Natural killer cell (primary cell): ENCODE measurements at regions not wholly inside any gene's neighbourhood (a gene's known extent, or its start where the extent isn't known, plus 50 kb on each side); places are given as distances from the start of the nearest gene placed in this dataset.

Source experiments
- ATAC-seq, 3 donors: fragments of 150-1000 bp in 2 of 3; fragments of 200-7000 bp in 1 of 3; cut with Tn5 transposase; 1 replicate in 1 of 3; 2 replicates in 2 of 3; pipeline ENCODE4 v1.10.0; 2021; ENCODE audit warnings: mild to moderate bottlenecking in 2 of 3, moderate library complexity in 2 of 3
- DNase-seq, 2 donors: peaks; one replicate each; pipeline versions ENCODE4 v3.0.0 to v3.0.0-alpha.2; 2013 to 2021; ENCODE audit warnings: mixed read lengths in 1 of 2
- H3K27ac ChIP-seq: one replicate; pipeline ENCODE4 v1.5.1; 2013; ENCODE audit warnings: mild to moderate bottlenecking, low read length
- H3K27me3 ChIP-seq: one replicate; pipeline ENCODE4 v1.6.1; 2013; ENCODE audit warnings: low read length; ENCODE audit not compliant: control insufficient read depth, insufficient read depth
- H3K36me3 ChIP-seq: one replicate; pipeline ENCODE4 v1.6.1; 2013; ENCODE audit warnings: low read length; ENCODE audit not compliant: control insufficient read depth, insufficient read depth
- H3K4me1 ChIP-seq: one replicate; pipeline ENCODE4 v1.6.1; 2013; ENCODE audit warnings: low read length; ENCODE audit not compliant: control insufficient read depth, insufficient read depth
- H3K4me3 ChIP-seq: one replicate; pipeline ENCODE4 v1.5.1; 2013; ENCODE audit warnings: low read length
- H3K9me3 ChIP-seq: one replicate; pipeline ENCODE4 v1.6.1; 2013; ENCODE audit warnings: low read length; ENCODE audit not compliant: control insufficient read depth, insufficient read depth
- H3K27ac Mint-ChIP-seq, 2 donors: one replicate each; pipeline ENCODE4 v1.8.0; 2022; ENCODE audit warnings: mild to moderate bottlenecking in 2 of 2, mixed read lengths in 2 of 2, moderate library complexity in 1 of 2
- H3K27me3 Mint-ChIP-seq, 2 donors: one replicate each; pipeline ENCODE4 v1.8.0; 2022; ENCODE audit warnings: low read depth in 2 of 2, mixed read lengths in 2 of 2
- H3K36me3 Mint-ChIP-seq: one replicate; pipeline ENCODE4 v1.8.0; 2022; ENCODE audit warnings: mixed read lengths
- H3K4me1 Mint-ChIP-seq, 2 donors: one replicate each; pipeline ENCODE4 v1.8.0; 2022; ENCODE audit warnings: mixed read lengths in 2 of 2
- H3K4me3 Mint-ChIP-seq: one replicate; pipeline ENCODE4 v1.8.0; 2022; ENCODE audit warnings: mild to moderate bottlenecking, moderate library complexity, mixed read lengths
- H3K9me3 Mint-ChIP-seq, 2 donors: one replicate each; pipeline ENCODE4 v1.8.0; 2022; ENCODE audit warnings: mixed read lengths in 2 of 2
- WGBS: methylation state at CpG from one replicate; pipeline ENCODE4 v1.1.7; 2013; ENCODE audit warnings: missing lambda C conversion rate; ENCODE audit not compliant: insufficient coverage; 5-methylcytosine and 5-hydroxymethylcytosine counted together
- intact Hi-C: fragments of 100-400 bp; cut with micrococcal nuclease; formaldehyde crosslinking; loops from one replicate; pipeline ENCODE4 v1.14.2; 2022
- TF ChIP-seq, protein P1 (sequence below): fragments of 200-600 bp; IDR thresholded peaks from one replicate; pipeline ENCODE4 v1.8.0; 2022; ENCODE audit warnings: antibody characterized with exemption

DNA sequence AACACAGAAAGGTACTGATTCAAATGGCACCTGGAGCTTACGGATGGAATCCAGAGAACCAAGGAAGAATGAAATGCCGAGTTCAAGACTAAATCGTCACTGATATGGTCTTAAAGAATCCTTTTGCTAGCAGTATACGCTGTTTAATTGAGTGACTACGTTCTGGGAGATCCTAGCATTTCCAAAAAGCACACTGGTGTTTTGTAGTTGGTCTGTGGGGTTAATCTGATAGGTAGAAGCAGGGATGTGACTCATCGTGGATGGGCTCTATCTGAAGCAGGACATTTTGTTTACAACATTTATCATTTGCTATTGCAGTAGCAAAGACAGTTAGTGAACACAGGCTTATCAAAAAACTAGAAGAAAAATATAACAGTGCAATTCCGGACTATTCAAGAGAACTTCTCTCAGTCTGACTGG, 169.2 kb upstream of the HMGA2 start:
- H3K4me1 ChIP-seq, result no peaks in the 10 kb centered on the region
- H3K36me3 ChIP-seq, result no peaks in the 10 kb centered on the region
- H3K9me3 Mint-ChIP-seq, result no peaks in the 10 kb centered on the region
- ATAC-seq, result no peak
- no peaks in the 10 kb centered on the region for H3K9me3 ChIP-seq
- peaks cover 14 to 29% of the 10 kb centered on the region in 2 donors for H3K27me3 Mint-ChIP-seq
- WGBS, result 86% methylated on average over 7 of the region's 7 CpGs
- DNase-seq, result no peak
- TF ChIP-seq, protein P1, sequence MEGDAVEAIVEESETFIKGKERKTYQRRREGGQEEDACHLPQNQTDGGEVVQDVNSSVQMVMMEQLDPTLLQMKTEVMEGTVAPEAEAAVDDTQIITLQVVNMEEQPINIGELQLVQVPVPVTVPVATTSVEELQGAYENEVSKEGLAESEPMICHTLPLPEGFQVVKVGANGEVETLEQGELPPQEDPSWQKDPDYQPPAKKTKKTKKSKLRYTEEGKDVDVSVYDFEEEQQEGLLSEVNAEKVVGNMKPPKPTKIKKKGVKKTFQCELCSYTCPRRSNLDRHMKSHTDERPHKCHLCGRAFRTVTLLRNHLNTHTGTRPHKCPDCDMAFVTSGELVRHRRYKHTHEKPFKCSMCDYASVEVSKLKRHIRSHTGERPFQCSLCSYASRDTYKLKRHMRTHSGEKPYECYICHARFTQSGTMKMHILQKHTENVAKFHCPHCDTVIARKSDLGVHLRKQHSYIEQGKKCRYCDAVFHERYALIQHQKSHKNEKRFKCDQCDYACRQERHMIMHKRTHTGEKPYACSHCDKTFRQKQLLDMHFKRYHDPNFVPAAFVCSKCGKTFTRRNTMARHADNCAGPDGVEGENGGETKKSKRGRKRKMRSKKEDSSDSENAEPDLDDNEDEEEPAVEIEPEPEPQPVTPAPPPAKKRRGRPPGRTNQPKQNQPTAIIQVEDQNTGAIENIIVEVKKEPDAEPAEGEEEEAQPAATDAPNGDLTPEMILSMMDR, result no peak
- peaks cover 2% of the 10 kb centered on the region for H3K27me3 ChIP-seq
- no peaks in the 10 kb centered on the region for H3K36me3 Mint-ChIP-seq
- no peak overlapping the region for H3K27ac ChIP-seq
- intact Hi-C loops, result no loop called here
- H3K4me1 Mint-ChIP-seq, result no peaks in the 10 kb centered on the region
- no peak overlapping the region for H3K27ac Mint-ChIP-seq
- no peak overlapping the region for H3K4me3 ChIP-seq
- H3K4me3 Mint-ChIP-seq, result no peak overlapping the region

DNA sequence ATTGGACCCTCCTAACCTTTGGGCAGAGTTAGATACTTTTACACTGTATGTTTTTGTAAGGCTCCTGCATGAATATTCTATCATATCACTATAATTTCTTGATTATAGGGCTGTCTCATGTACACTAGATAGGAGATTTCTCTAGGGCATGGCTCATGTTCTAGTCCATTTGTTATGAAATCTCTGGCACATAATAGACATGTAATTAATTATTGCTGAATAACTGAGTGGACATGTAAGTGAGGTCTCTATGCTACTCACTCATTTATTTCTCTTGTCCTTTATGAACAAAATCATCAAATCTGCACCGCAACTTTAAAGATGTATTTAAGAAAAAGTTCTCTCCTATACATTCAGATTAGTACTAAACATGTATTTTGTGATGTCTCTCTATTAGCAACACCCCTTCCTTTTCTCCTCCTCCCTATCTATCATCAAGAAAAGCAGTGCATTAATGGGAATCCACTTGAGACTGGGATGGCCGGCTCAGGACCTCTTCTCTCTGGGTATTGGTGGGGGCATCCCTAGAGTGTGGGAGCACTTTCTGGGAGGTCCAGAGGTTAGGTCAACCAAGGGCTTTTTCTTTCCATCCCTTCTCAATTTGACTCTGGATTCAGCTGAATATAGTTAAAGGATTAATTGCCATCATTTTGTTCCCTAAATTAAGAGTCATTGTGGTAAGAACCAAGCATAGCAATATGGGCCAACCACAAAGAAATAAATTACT, 168.0 kb upstream of the HMGA2 start:
- intact Hi-C loops, result no loop called here
- Histone ChIP-seq H3K9me3 (no peaks in the 10 kb centered on the region), H3K27me3 (peaks cover 4% of the 10 kb centered on the region), H3K27ac (no peak overlapping the region), H3K36me3 (no peaks in the 10 kb centered on the region), H3K4me3 (no peak overlapping the region), H3K4me1 (no peaks in the 10 kb centered on the region)
- H3K27ac Mint-ChIP-seq, result no peak overlapping the region
- no peaks in the 10 kb centered on the region for H3K4me1 Mint-ChIP-seq
- TF ChIP-seq, protein P1, result no peak
- no CpG with 5 or more reads among the region's 2 CpGs for WGBS
- DNase-seq (no peak), ATAC-seq (no peak)
- H3K4me3 Mint-ChIP-seq, result no peak overlapping the region
- H3K36me3 Mint-ChIP-seq, result no peaks in the 10 kb centered on the region
- H3K9me3 Mint-ChIP-seq, result no peaks in the 10 kb centered on the region
- peaks cover 14 to 35% of the 10 kb centered on the region in 2 donors for H3K27me3 Mint-ChIP-seq

DNA sequence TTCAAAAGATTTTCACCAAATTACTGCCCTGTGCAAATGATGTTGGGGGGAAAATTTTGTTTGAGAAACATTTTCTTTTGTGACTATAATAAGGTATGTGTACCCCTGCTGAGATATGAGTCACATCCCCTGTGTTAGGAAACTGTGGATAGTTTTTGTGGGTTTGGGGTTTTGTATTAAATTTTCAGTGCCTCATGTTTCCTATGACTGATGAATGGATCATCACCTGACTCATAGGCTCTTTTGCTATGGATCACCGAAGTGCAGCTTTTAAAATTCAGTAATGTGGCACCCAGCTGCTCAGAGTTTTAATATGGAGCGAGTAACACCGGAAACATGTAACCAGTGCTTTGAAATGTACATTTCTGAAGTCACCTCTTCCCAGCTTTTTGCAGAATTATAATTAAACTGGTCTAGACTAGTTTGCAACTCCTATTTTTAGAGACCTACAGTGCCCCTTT, 167.4 kb upstream of the HMGA2 start:
- TF ChIP-seq, protein P1, result no peak
- Mint-ChIP-seq H3K27me3 (peaks cover 14 to 35% of the 10 kb centered on the region in 2 donors), H3K4me3 (no peak overlapping the region), H3K9me3 (no peaks in the 10 kb centered on the region), H3K27ac (no peak overlapping the region), H3K36me3 (no peaks in the 10 kb centered on the region), H3K4me1 (no peaks in the 10 kb centered on the region)
- H3K9me3 ChIP-seq, result no peaks in the 10 kb centered on the region
- no peaks in the 10 kb centered on the region for H3K36me3 ChIP-seq
- H3K4me1 ChIP-seq, result no peaks in the 10 kb centered on the region
- peak in 1 of 3 donors; percentile 15 for ATAC-seq
- 49% methylated on average over 3 of the region's 3 CpGs for WGBS
- no peak overlapping the region for H3K27ac ChIP-seq
- H3K27me3 ChIP-seq, result peaks cover 4% of the 10 kb centered on the region
- H3K4me3 ChIP-seq, result no peak overlapping the region
- no peak for DNase-seq
- intact Hi-C loops, result no loop called here

DNA sequence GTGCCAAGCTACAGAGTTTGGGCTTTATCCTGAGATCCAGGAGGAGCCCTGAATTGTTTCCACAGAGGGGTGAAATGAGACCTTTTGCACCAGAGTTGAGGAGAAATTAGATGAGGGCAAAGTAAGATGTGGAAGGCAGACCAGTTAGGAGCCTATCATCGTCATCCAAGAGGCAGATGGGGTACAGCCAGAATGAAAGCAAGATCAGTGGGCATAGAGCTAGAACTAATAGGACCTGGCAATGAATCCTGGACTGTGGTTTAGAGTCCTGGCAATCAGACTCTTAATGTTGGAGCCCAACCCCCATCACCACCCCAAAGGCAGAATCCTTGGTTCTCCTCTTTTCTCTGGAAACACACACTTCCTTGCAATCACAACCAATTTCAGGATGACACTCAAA, 166.6 kb upstream of the HMGA2 start:
- 81% methylated on average over 1 of the region's 1 CpG for WGBS
- intact Hi-C loops, result no loop called here
- H3K27me3 ChIP-seq, result peaks cover 4% of the 10 kb centered on the region
- H3K36me3 Mint-ChIP-seq, result no peaks in the 10 kb centered on the region
- peaks cover 14 to 35% of the 10 kb centered on the region in 2 donors for H3K27me3 Mint-ChIP-seq
- no peak for DNase-seq
- H3K27ac Mint-ChIP-seq, result no peak overlapping the region
- no peak for ATAC-seq
- no peaks in the 10 kb centered on the region for H3K9me3 Mint-ChIP-seq
- H3K4me3 Mint-ChIP-seq, result no peak overlapping the region
- H3K36me3 ChIP-seq, result no peaks in the 10 kb centered on the region
- H3K9me3 ChIP-seq, result no peaks in the 10 kb centered on the region
- H3K4me1 Mint-ChIP-seq, result no peaks in the 10 kb centered on the region
- TF ChIP-seq, protein P1, result no peak
- H3K4me3 ChIP-seq, result no peak overlapping the region
- no peak overlapping the region for H3K27ac ChIP-seq
- no peaks in the 10 kb centered on the region for H3K4me1 ChIP-seq
